Colonic mucosa (tissue), 4 donors: ENCODE measurements at regions not wholly inside any gene's neighbourhood (a gene's known extent, or its start where the extent isn't known, plus 50 kb on each side); places are given as distances from the start of the nearest gene placed in this dataset.
"Not testable (repeated sequence)": the region's sequence is repeated elsewhere in the genome, so short reads cannot be mapped to it uniquely, and the experiment has no call there.

Experiments used
- DNase-seq: peaks from one replicate; pipeline ENCODE4 v3.0.0-alpha.2; 2020
- H3K27ac ChIP-seq: fragments of 200-600 bp; one replicate; pipeline ENCODE4 v1.8.0; 2021
- H3K27me3 ChIP-seq: fragments of 200-600 bp; one replicate; pipeline ENCODE4 v1.8.0; 2021
- H3K36me3 ChIP-seq: fragments of 200-600 bp; one replicate; pipeline ENCODE4 v1.8.0; 2021
- H3K4me1 ChIP-seq: fragments of 200-600 bp; one replicate; pipeline ENCODE4 v1.8.0; 2021; ENCODE audit warnings: mild to moderate bottlenecking
- H3K4me3 ChIP-seq: fragments of 200-600 bp; one replicate; pipeline ENCODE4 v1.8.0; 2021
- H3K9ac ChIP-seq, 2 donors: one replicate each; pipeline ENCODE4 v1.7.0; 2013; ENCODE audit warnings: control low read depth in 2 of 2, low read depth in 2 of 2, low read length in 2 of 2
- H3K9me3 ChIP-seq: fragments of 200-600 bp; one replicate; pipeline ENCODE4 v1.8.0; 2021
- CTCF ChIP-seq: fragments of 200-600 bp; IDR thresholded peaks from one replicate; pipeline ENCODE4 v1.8.0; 2022; ENCODE audit warnings: antibody characterized with exemption, mild to moderate bottlenecking
- intact Hi-C: fragments of 100-400 bp; cut with DNase I; formaldehyde crosslinking; loops from one replicate; pipeline ENCODE4 v1.14.1; 2022
- donor health status: healthy.
- donor health status: DM: no; HTN: no; CAD: no.
- donor health status: DM: no; HTN: no; CAD: no.

- intact Hi-C loops, result no loop called here
- peak; percentile 27 for DNase-seq
These were observed 120.3 kb upstream of the BASP1 start for GRCh38 chr5:17096952-17097695.

GRCh38 chr5:17099946-17100345, 117.5 kb upstream of the BASP1 start:
- no peak overlapping the region for H3K9ac ChIP-seq
- no peak overlapping the region for H3K4me3 ChIP-seq
- H3K36me3 ChIP-seq, result no peaks in the 10 kb centered on the region
- no peaks in the 10 kb centered on the region for H3K4me1 ChIP-seq
- intact Hi-C loops, result no loop called here
- TF ChIP-seq CTCF, result no peak
- no peaks in the 10 kb centered on the region for H3K27me3 ChIP-seq
- H3K9me3 ChIP-seq, result no peaks in the 10 kb centered on the region
- no peak for DNase-seq
- no peak overlapping the region for H3K27ac ChIP-seq

More at GRCh38 chr5:17096952-17097695, 120.3 kb upstream of the BASP1 start:
- Histone ChIP-seq H3K4me1 (no peaks in the 10 kb centered on the region), H3K27me3 (no peaks in the 10 kb centered on the region), H3K36me3 (no peaks in the 10 kb centered on the region), H3K9me3 (no peaks in the 10 kb centered on the region), H3K27ac (no peak overlapping the region), H3K9ac (no peak overlapping the region), H3K4me3 (no peak overlapping the region)
- TF ChIP-seq CTCF, result no peak

GRCh38 chr5:17103461-17103860, 114.0 kb upstream of the BASP1 start:
- no peaks in the 10 kb centered on the region for H3K9me3 ChIP-seq
- H3K27ac ChIP-seq, result no peak overlapping the region
- no peak for TF ChIP-seq CTCF
- no peaks in the 10 kb centered on the region for H3K27me3 ChIP-seq
- H3K4me3 ChIP-seq, result no peak overlapping the region
- H3K36me3 ChIP-seq, result no peaks in the 10 kb centered on the region
- no peak for DNase-seq
- intact Hi-C loops, result no loop called here
- H3K9ac ChIP-seq, result no peak overlapping the region
- no peaks in the 10 kb centered on the region for H3K4me1 ChIP-seq

- Histone ChIP-seq H3K4me1 (no peaks in the 10 kb centered on the region), H3K9ac (no peak overlapping the region), H3K27me3 (no peaks in the 10 kb centered on the region), H3K36me3 (no peaks in the 10 kb centered on the region), H3K27ac (no peak overlapping the region), H3K4me3 (no peak overlapping the region), H3K9me3 (no peaks in the 10 kb centered on the region)
- no peak for DNase-seq
- intact Hi-C loops, result no loop called here
- TF ChIP-seq CTCF, result no peak
These were observed 111.5 kb upstream of the BASP1 start for GRCh38 chr5:17105744-17106418.

GRCh38 chr5:17106521-17106920, 110.9 kb upstream of the BASP1 start:
- H3K27ac ChIP-seq, result no peak overlapping the region
- no peaks in the 10 kb centered on the region for H3K9me3 ChIP-seq
- no peak overlapping the region for H3K4me3 ChIP-seq
- no peaks in the 10 kb centered on the region for H3K36me3 ChIP-seq
- intact Hi-C loops, result no loop called here
- no peak for TF ChIP-seq CTCF
- no peak overlapping the region for H3K9ac ChIP-seq
- H3K4me1 ChIP-seq, result no peaks in the 10 kb centered on the region
- H3K27me3 ChIP-seq, result no peaks in the 10 kb centered on the region
- no peak for DNase-seq

- H3K27me3 ChIP-seq, H3K27ac ChIP-seq, H3K9ac ChIP-seq, H3K36me3 ChIP-seq, H3K4me1 ChIP-seq, intact Hi-C loops, H3K9me3 ChIP-seq, H3K4me3 ChIP-seq: not testable (repeated sequence)
- DNase-seq, result peak; percentile 38
These were observed 105.2 kb upstream of the BASP1 start for GRCh38 chr5:17112091-17112716.
